ENCODE measurements at regions not wholly inside any gene's neighbourhood (a gene's known extent, or its start where the extent isn't known, plus 50 kb on each side); places are given as distances from the start of the nearest gene placed in this dataset.

DNA sequence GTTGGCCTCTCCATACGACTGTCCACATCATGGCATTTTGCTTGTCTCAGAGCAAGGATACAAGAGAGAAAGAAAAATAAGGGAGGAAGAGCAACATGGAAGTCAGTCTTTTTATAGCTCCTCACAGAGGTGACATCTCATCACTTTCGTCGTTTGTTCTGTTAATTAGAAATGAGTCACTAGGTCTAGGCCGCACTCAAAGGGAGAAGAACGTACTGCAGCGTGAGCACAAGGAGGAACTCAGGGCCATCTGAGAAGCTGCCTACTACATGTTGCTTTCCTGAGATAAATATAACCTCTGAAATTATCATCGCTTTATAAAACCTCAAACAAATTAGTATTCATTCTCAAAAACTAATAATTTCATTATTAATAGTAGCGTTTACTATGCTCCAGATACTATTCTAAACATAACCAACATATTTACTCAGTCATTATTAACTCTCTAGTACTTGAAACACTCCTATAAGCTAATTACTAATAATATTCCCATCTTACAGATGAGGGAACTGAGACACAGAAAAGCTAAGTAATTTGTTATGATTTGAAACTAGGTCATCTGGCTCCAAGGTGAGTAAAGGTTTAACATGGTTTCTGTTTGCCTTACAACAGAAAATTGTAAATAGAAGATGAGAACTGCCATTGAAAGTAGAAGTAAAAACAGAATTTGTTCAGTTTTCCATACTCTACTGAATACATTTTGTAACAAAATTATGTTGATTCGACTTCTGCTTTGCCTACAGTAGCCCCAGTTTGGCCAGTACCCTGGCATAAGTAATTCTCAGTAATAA is 213.2 kb upstream of the UGT8 start:
- Histone ChIP-seq H3K9me3 (ENCODE audit: control insufficient read depth, insufficient read depth, low read depth, low read length) (no peaks in the 10 kb centered on the region), H3K4me1 (ENCODE audit: control insufficient read depth, extremely low read depth, insufficient read depth, low read length) (peaks cover 12% of the 10 kb centered on the region), H3K4me3 (replicated peaks in 1 of 4; ENCODE audit: control extremely low read depth in 1 of 4, insufficient read depth in 1 of 4, low read depth in 3 of 4, low read length in 4 of 4) (no peak overlapping the region), H2AFZ (ENCODE audit: low read length) (no peak overlapping the region), H3K27ac (ENCODE audit: insufficient read depth, low read length) (no peak overlapping the region), H3K79me2 (ENCODE audit: control insufficient read depth, insufficient read depth, low read length) (no peaks in the 10 kb centered on the region), H4K20me1 (ENCODE audit: control insufficient read depth, extremely low read depth, insufficient read depth, low read length) (no peaks in the 10 kb centered on the region), H3K9ac (ENCODE audit: insufficient read depth, low read length) (no peak overlapping the region), H3K4me2 (ENCODE audit: extremely low read depth, insufficient read depth, low read length) (no peak overlapping the region), H3K36me3 (ENCODE audit: control insufficient read depth, insufficient read depth, low read length) (no peaks in the 10 kb centered on the region), H3K27me3 (ENCODE audit: control insufficient read depth, insufficient read depth, low read length) (no peaks in the 10 kb centered on the region)
- no peak for TF ChIP-seq EZH2 (IDR thresholded peaks at IDR 0.05; ENCODE audit: low read length, missing control alignments)
- TF ChIP-seq, protein P1, sequence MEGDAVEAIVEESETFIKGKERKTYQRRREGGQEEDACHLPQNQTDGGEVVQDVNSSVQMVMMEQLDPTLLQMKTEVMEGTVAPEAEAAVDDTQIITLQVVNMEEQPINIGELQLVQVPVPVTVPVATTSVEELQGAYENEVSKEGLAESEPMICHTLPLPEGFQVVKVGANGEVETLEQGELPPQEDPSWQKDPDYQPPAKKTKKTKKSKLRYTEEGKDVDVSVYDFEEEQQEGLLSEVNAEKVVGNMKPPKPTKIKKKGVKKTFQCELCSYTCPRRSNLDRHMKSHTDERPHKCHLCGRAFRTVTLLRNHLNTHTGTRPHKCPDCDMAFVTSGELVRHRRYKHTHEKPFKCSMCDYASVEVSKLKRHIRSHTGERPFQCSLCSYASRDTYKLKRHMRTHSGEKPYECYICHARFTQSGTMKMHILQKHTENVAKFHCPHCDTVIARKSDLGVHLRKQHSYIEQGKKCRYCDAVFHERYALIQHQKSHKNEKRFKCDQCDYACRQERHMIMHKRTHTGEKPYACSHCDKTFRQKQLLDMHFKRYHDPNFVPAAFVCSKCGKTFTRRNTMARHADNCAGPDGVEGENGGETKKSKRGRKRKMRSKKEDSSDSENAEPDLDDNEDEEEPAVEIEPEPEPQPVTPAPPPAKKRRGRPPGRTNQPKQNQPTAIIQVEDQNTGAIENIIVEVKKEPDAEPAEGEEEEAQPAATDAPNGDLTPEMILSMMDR (conservative IDR thresholded peaks at IDR 0.05 in 1 of 2, IDR thresholded peaks at IDR 0.05 in 1 of 2; ENCODE audit: low read depth in 1 of 2, low read length in 2 of 2): no peak
- DNase-seq (ENCODE audit: low read depth in 2 of 2): no peak

DNA sequence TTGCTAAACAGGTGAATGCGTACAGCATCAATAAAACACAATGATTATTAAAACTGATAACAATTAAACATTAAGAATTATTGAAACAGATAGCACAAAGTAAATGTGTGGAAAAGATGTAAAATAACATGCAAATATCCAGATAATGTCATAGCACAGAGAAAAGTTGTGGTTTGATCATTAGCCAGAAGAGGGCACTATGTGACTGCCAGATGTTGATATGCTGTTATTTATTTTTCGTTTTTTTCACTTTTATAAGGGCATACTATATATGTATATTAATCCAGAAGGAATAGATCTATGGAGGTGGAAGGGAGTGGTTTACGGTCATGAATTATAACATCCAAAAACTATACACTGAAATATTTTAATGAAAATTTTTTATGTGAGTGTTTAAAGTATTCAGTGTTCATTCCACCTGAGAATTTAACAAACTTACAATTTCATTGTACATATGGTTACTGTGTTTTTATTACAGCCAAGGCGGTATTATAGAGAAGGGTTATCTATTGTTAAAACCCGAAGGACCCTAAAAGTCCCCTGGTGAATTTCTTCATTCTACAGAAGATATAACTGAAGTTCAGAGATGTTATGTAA is 211.9 kb upstream of the UGT8 start:
- Histone ChIP-seq H3K9ac (ENCODE audit: insufficient read depth, low read length) (no peak overlapping the region), H2AFZ (ENCODE audit: low read length) (no peak overlapping the region), H3K4me1 (ENCODE audit: control insufficient read depth, extremely low read depth, insufficient read depth, low read length) (peaks cover 12% of the 10 kb centered on the region), H3K9me3 (ENCODE audit: control insufficient read depth, insufficient read depth, low read depth, low read length) (no peaks in the 10 kb centered on the region), H3K4me2 (ENCODE audit: extremely low read depth, insufficient read depth, low read length) (no peak overlapping the region), H3K79me2 (ENCODE audit: control insufficient read depth, insufficient read depth, low read length) (no peaks in the 10 kb centered on the region), H3K4me3 (replicated peaks in 1 of 4; ENCODE audit: control extremely low read depth in 1 of 4, insufficient read depth in 1 of 4, low read depth in 3 of 4, low read length in 4 of 4) (no peak overlapping the region), H3K27ac (ENCODE audit: insufficient read depth, low read length) (no peak overlapping the region), H4K20me1 (ENCODE audit: control insufficient read depth, extremely low read depth, insufficient read depth, low read length) (no peaks in the 10 kb centered on the region), H3K27me3 (ENCODE audit: control insufficient read depth, insufficient read depth, low read length) (no peaks in the 10 kb centered on the region), H3K36me3 (ENCODE audit: control insufficient read depth, insufficient read depth, low read length) (no peaks in the 10 kb centered on the region)
- peak; percentile 31 to 64 for DNase-seq (ENCODE audit: low read depth in 2 of 2)
- TF ChIP-seq EZH2 (IDR thresholded peaks at IDR 0.05; ENCODE audit: low read length, missing control alignments): no peak
- TF ChIP-seq, protein P1 (conservative IDR thresholded peaks at IDR 0.05 in 1 of 2, IDR thresholded peaks at IDR 0.05 in 1 of 2; ENCODE audit: low read depth in 1 of 2, low read length in 2 of 2): peak; percentile 44 to 68

DNA sequence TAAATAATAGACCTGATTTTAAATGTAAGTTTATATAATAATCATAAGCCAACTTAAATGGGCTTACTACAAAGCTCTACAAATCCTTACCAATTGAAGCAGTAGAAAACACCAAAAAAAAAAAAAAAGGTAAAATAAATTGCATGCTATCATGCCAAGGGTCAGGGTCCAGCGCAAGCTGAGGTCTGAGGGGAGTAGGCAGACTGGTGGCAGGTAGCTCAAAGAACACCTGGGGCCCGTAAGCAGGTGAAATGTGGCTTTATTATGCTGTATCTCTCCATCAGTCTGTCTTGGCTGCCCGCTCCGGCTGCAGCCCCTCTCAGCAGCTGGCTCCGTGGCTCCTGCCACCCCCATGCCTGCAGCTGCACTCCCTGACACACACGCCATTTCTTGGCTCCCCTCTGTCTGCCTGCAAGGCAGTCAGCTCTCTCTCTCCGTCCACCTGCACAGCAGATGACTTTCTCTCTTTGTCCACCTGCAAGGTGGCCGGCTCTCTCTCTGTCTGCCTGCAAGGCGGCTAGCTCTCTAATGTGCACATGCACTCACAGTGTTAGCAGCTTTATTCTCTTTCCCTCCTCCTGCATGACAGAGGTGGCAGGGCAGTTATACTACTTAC is 209.4 kb upstream of the UGT8 start:
- no peaks in the 10 kb centered on the region for H4K20me1 ChIP-seq (ENCODE audit: control insufficient read depth, extremely low read depth, insufficient read depth, low read length)
- H2AFZ ChIP-seq (ENCODE audit: low read length): no peak overlapping the region
- H3K4me1 ChIP-seq (ENCODE audit: control insufficient read depth, extremely low read depth, insufficient read depth, low read length): peaks cover 1% of the 10 kb centered on the region
- no peaks in the 10 kb centered on the region for H3K36me3 ChIP-seq (ENCODE audit: control insufficient read depth, insufficient read depth, low read length)
- H3K9ac ChIP-seq (ENCODE audit: insufficient read depth, low read length): no peak overlapping the region
- no peak overlapping the region for H3K4me3 ChIP-seq (replicated peaks in 1 of 4; ENCODE audit: control extremely low read depth in 1 of 4, insufficient read depth in 1 of 4, low read depth in 3 of 4, low read length in 4 of 4)
- H3K4me2 ChIP-seq (ENCODE audit: extremely low read depth, insufficient read depth, low read length): no peak overlapping the region
- no peak for DNase-seq (ENCODE audit: low read depth in 2 of 2)
- no peaks in the 10 kb centered on the region for H3K9me3 ChIP-seq (ENCODE audit: control insufficient read depth, insufficient read depth, low read depth, low read length)
- H3K79me2 ChIP-seq (ENCODE audit: control insufficient read depth, insufficient read depth, low read length): no peaks in the 10 kb centered on the region
- no peak overlapping the region for H3K27ac ChIP-seq (ENCODE audit: insufficient read depth, low read length)
- TF ChIP-seq, protein P1 (conservative IDR thresholded peaks at IDR 0.05 in 1 of 2, IDR thresholded peaks at IDR 0.05 in 1 of 2; ENCODE audit: low read depth in 1 of 2, low read length in 2 of 2): no peak
- TF ChIP-seq EZH2 (IDR thresholded peaks at IDR 0.05; ENCODE audit: low read length, missing control alignments): no peak
- no peaks in the 10 kb centered on the region for H3K27me3 ChIP-seq (ENCODE audit: control insufficient read depth, insufficient read depth, low read length)

Data from fibroblast of lung (primary cell).